ENCODE measurements at regions not wholly inside any gene's neighbourhood (a gene's known extent, or its start where the extent isn't known, plus 50 kb on each side); places are given as distances from the start of the nearest gene placed in this dataset.

- TF ChIP-seq CTCF (conservative IDR thresholded peaks at IDR 0.05; ENCODE audit: low read depth in 2 of 2), result no peak
- TF ChIP-seq POLR2AphosphoS5 (IDR thresholded peaks at IDR 0.05; ENCODE audit: low read depth), result no peak
- TF ChIP-seq JUNB (IDR thresholded peaks at IDR 0.05; ENCODE audit: unreplicated experiment), result no peak
- no peak for TF ChIP-seq EZH2phosphoT487 (IDR thresholded peaks at IDR 0.05; ENCODE audit: unreplicated experiment)
Measured at GRCh38 chr18:73479477-73479876, 611.7 kb upstream of the NETO1 start.

All from GM23338 (cell line).